Stimulated activated CD4-positive, alpha-beta T cell treated with anti-CD3 and anti-CD28 coated beads, TNF-alpha, amount 100 ng/mL, for 1 hour (primary cell): ENCODE measurements at regions not wholly inside any gene's neighbourhood (a gene's known extent, or its start where the extent isn't known, plus 50 kb on each side); places are given as distances from the start of the nearest gene placed in this dataset.
"Not testable (repeated sequence)": the region's sequence is repeated elsewhere in the genome, so short reads cannot be mapped to it uniquely, and the experiment has no call there.

Experiments
- DNase-seq, 3 donors: peaks; one replicate each; pipeline ENCODE4 v3.0.0-alpha.2; 2020; ENCODE audit warnings: low read depth in 3 of 3, low spot score in 1 of 3

DNA sequence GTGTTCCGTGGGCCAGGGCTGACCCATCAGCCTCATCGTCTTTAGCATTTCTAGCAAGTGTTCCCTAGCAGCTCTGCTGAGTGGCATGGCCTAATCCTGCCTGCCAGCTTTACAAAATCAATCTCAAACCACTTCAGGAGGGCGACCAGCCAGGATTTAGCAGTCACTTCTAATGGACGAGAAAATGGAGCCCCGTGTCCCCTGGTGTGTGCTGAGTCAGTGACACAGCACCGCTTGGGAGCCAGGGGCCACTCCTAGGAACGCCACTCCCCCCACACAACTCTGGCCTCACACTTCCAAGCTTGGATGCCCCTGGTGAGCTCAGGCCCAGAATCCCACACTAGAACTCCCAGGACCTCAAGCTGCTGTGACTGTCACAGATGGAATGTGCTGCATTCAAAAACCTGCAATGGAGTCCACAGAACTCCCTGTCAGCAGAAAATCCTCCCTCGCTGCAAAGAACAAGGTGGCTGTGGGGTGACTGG is 311.2 kb upstream of the GATB start:
- DNase-seq: no peak

DNA sequence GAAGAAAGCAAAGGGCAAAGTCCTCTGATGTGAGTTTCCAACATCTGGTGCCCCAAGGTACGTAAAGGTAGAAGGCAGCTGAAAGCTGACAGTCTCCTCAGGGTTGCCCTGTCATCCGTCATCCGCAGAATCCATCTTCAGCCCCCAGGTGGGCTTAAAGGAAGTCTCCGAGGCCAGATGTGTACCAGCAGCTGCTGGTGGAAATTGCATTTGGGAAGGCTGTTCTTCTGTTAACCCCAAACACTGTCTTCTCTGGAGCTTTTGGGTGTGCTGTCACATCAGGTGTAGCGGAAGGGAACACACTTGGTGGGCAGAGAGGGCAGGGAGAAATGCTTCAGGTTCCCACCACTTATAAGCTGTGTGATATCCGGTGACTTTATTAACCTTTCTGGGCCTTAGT is 310.0 kb upstream of the GATB start:
- no peak for DNase-seq

DNA sequence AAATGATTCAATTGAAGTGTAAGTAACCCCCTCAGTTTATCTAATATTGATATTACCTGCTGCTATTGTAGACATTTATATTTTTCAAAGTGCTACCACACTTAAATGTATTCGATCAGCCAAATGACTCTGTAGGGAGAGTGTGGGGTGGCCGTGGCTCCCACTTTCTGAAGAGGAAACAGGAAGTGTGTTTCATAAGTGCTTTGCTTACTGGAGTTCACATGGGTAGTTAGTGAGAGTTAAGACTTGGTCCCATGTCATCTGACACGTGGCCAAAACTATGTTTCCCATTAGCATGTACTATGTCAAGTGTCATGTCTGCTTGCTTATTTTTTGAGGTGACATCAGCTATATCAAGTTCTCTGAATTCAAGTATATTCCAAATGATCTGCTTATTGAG is 308.1 kb upstream of the GATB start:
- DNase-seq: no peak

DNA sequence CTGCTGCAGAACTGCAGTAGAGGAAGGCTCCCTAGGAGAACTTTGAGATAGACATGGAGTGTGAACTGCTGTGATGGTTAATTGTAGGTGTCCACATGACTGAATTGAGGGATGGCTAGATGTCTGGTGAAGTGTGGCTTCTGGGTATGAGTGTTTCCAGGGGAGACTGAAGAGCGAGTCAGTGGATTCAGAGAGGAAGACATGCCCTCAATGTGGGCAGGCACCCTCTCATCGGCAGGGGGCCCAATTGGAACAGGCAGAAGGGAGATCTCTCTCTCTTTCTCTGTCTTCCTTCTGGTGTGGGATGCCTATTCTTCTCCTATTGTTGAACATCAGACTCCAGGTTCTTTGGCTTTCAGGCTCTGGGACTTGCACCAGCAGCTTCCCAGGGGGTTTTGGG is 304.7 kb upstream of the GATB start:
- no peak for DNase-seq

DNA sequence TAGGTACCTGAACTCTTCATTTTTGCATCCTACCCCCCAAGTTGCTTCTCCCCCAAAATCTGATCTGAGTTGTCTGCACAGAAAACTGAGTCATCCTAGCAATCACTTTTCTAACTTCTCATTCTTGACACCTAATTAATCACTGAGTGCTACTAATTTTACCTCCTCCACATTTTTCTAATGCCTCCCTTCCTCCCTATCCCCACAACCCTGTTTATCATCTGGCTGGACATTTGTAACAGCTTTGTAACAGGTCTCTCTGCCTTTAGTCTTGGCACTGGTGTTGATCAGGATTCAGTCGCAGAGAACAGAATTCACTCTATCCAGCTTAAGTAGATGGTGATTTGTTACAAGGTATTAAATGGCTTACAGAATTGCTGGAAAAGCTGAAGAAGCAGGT is 303.9 kb upstream of the GATB start:
- DNase-seq: no peak

DNA sequence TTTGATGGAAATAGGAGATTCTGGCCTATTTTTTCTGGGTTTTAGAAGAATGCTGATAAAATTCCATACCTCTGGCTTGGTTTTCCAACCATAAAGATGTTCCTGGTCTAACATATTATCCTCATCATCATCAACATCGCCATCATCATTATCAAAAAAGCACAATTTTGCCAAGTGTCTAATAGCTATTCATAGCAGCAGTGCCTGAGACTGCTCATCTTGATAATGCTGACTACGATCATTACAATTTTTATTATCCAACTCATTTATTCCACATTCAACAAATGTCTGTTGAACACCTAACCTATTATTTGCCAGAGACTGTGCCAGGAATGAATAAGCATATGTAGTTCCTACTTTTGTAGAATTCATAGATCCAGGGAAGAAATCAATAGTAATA is 303.5 kb upstream of the GATB start:
- DNase-seq: no peak

DNA sequence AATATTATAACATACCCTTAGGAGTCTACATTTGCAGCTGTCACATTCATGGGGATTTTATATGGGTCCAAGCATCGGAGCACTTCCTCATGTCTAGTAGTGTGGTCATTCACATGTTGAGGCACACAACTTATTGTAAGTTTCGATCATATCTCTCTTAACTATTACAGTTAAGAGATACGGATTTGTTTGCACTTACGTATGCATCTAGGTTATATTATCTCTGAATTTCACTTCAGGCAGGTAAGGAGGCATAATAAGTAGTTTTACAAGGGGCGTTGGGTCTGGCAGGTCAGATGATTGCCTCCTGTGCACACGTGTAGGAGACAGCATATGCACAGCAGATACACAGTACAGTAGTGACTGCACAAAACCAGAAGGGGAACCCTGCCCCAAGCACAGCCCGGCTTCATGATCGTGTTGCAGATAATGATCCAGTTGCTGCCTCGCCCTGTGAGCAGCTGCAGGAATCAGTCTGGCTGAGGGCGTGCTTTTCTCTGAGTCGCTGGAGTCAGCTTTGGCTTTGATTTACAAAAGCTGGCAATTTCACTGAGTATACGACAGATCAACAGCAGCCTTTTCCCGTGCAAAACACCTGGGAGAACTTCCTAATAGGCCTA is 302.9 kb upstream of the GATB start:
- DNase-seq: no peak

DNA sequence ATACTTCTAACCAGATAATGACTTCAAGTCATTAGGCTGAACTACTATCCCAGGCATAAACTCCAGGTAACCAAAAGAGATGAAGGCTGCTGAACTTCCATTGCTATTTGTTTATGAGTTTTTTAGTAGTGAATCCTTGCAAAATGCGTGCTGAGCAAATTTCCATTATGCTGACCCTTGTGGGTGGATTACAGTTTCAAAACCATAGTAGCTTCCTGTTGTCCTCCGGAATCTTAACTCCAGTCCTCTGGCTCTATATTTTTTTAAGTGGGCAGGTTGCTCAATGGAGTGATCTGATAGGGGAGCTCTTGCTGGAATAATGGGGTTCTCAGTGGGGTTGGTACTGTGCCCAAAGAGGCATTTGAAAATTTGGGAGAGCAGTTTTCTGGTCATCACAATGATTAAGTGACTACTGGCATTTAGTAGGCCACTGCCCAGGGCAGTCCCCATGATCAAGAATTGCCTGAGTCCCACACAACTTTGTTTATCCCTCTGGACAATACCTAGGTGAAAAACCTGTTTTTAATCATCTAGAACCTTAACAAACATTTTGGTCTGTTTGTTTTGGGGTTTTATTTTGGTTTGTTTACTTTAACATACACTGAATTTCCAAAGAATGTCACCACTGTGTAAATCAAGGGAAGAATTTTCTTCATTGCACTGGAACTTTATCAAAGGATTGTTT is 302.3 kb upstream of the GATB start:
- no peak for DNase-seq

DNA sequence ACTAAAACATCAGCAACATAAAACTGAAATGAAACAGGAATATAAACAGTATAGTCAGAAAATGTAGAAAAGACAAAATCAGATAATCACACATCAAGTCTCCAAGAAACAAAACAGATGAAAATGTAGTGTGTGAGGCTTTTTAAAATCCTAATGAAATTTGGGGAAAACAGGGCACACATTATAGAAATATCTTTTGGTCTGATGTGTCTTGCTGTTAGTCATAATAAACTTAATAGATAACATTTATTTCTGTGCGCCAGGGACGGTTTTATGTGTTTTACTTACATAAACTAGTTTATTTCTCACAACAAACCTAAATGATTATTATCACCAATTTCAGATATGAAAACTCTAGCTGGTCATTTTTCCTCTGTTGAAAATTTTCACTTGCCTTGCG is 293.9 kb upstream of the GATB start:
- DNase-seq: no peak

DNA sequence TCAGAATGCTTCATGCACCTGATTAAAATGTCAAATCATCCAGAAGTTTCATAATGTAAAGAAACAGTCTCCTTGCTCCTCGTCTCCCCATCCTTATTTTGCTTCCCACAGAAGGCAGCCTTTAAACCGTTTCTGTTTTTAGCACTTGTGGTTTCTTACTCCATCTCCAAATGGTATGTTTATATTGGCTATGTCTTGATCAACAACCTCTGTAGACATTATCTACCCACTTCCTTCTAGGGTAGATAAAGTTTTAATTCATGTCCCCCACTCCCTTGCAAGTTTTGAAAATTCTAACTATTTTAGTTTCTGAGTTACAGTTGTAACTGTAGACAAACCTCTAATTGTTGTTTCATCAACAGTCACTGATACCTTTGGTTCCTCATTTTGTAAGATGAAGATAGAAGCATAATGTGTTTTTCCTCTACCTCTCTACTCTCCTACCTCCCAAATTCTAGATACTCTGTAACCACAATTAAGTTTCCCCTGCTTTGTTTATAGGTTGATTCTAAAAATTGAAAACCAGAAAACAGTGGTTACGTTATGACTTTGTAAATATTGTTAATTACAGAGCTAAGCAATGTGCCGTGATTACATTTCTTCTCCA is 291.7 kb upstream of the GATB start:
- no peak for DNase-seq

DNA sequence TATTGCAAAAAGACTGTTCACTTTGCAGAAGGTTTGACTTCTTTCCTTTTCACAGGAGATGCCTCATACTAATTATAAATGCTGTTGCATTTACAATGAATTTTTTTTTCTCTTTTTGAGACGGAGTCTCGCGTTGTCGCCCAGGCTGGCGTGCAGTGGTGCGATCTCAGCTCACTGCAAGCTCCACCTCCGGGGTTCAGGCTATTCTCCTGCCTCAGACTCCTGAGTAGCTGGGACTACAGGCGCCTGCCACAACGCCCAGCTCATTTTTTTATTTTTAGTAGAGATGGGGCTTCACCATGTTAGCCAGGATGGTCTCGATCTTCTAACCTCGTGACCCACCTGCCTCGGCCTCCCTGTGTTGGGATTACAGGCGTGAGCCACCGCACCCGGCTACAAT is 290.5 kb upstream of the GATB start:
- not testable (repeated sequence) for DNase-seq

DNA sequence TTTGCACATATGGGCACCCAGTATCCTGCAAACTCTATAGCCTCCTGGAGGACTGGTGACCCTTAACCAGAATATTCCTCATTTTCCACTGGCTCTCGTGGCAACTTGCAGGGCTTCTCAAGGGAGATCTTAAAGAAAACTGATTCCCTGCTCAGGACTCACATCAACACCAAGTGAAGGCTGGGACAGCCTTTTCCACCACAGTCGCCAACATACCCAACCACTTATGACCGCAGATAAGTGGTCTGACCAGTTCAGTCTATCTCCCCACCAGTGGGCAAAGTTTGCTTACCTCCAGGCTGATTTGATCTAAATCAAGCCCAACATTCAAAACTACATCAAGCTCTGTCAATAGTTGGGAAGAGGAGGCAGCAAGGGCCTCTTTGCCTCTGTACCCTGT is 289.3 kb upstream of the GATB start:
- no peak for DNase-seq

DNA sequence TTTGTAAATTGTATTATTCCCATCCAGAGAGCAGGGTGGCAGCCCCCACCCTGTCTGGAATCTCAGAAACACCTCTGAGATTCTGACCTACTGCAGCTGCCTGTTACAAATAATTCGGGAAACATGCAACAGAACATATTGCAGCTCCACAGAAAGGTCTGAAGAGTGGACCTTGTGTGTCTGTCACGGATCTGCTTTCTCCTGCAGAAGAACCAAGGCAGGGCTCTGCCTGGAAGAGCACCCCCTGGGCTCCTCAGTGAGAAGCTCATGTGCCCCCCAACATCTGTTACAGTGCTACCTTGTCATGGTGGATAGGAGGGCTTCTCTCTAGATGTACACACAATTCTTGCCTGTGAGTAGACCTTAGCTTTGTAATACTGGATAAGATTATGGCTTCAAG is 286.6 kb upstream of the GATB start:
- no peak for DNase-seq

DNA sequence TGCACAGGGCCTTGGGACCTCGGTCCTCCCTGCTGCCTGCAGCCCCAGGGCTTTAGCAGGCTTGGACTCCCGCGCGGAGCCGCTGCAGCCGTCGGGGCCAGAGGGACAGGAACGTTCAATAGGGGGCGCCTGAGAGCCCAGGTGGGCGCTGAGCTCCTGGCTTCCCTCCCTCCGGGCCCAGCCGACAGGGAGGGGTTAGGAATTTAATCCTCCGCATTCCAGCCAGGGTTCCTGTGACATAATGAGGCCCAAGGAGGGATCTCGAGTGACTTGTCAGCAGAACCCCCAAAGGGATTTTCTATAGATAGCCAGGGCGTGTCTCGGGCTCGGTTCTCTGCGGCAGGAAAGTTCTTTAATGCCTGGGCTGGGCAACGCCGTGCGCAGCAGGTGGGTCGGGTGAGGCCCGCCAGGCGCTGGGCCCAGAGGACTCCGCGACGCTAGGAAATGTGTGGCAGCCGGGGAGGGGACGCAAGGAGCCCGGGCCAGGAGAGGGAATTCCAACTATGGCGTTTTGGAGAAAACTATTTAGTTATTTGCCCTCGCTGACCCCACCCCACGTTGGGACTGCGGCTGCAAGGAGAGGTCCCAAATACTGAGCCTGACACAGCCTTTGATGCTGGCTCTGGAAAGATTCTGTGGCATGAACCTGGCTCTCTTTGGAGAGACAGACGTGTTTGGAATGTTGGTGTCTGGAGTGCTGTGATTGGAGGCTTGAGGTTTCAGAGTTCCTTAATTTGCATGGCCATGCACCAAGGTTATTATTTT is 285.2 kb upstream of the GATB start:
- DNase-seq: no peak

DNA sequence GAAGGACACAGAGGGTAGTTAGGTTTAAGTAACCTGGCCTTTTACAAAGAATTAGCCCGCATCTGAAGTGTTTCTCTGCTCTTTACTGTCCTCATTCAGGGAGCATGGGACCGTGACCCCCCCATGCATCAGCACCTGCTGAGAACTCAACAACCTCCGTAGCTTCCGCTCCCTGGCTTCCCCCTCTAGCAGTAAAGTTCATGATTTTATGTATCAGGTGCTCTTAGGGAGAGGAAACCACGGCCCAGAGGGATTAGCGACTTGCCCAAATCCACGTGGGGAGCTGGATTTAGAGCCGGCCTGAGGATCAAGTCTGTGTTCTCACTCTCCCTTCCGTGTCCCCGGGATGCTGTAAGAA is 284.6 kb upstream of the GATB start:
- DNase-seq: no peak

DNA sequence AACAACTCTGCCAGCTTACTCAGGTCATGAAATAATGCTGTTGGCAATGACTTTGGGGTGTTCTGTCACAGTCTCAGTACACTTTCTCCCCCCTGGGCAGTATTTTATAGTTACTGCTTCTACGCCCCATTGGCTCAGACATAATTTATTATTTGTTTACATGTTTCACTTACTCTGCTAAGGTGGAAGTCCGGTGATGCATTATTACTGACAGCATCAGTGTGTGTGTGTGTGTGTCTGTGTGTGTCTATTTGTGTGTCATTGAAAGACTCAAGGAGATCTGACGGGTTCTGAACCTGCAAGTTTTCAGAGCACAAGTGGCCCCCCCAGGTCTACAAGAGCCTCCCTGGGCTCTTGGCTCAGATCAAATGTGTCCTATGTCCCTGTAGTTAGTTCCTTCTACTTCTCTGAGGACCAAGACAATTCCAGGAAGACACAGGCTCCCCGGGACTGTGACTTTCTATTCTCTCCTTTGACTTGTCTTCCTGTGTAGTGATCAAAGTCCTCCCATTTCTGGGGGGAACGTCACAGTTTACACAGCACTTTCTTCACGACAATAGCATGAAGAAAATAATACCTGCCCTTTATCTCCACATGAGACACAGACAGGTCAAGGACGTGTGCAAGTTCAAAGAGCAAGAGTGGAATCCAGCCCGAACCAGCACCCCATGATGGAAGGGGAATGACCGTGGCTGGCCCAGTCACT is 283.7 kb upstream of the GATB start:
- DNase-seq: no peak

DNA sequence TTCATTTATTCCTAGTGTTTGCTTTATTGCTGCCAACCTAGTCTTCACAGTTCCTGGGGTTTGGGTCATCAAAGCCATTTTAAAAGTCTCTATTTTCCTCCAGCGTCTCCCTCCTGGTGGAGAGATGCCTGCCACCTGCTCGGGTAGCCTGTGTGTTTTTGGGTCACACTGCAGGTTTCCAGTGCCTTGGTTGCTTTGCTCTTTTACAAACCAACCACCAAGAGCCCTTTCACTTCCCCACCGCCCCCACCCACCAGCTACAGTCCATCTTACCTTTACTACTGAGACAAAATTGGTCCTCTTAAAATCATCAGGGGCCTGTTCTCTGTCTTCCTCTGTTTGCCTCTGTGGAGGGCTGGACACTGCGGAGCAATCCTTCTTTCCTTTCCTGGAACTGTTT is 280.5 kb upstream of the GATB start:
- DNase-seq: no peak

DNA sequence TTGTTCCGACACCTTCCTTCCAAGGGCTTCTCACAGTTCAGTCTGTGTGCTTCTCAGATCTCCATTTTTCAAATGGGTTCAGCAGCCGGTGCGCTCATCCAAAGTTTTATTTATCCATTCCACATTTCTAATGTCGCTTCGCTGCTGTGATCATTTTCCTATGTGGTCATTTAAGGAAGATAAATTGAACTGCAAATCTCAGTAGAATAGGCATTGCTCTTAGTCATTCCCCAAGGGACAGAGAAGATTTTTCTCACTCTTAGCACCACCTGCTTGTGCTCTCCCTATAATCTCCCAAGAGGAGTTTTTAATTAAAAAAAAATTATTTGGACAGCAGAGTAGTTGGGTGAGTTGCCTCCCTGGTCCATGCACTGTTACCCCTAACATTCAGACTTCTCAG is 278.9 kb upstream of the GATB start:
- DNase-seq: no peak

DNA sequence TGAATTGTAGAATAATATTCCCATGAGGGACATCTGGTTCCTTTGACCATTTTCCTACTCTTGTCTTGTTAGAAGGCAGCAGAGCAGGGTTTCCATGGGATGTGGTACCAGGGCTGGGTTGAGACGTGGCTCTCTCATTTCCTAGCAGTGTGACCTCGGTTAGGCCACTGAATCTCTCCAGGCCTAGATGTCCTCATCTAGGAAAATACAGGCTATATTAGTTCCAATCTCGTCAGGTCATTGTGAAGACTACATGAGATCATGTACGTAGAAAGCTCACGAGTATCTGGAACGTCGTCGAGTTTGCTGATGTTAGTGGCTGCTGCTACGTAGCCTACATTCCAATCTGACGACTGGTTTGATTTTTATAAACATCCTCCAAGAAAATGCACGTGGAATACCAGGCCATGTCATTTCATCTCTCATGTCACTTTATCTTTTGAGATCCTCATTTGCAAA is 278.2 kb upstream of the GATB start:
- no peak for DNase-seq

DNA sequence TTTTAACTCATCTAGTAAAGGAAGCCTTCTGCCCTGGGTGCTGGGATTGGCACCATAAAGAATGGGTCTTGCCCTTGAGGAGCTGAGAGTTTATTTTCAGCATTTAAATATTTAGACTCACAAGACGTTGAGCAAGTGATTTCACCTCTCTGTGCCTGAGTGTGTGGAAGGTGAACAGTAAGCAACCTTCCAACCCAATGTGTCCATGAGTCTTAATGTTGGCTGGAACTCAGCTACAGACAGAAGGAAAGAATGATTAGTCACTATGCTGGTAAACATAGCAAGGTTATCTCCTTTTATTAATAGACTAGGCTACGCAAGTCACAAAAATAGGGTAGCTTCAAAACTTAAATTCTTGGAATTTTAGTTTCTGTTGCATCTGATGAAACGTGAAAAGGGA is 277.4 kb upstream of the GATB start:
- no peak for DNase-seq

DNA sequence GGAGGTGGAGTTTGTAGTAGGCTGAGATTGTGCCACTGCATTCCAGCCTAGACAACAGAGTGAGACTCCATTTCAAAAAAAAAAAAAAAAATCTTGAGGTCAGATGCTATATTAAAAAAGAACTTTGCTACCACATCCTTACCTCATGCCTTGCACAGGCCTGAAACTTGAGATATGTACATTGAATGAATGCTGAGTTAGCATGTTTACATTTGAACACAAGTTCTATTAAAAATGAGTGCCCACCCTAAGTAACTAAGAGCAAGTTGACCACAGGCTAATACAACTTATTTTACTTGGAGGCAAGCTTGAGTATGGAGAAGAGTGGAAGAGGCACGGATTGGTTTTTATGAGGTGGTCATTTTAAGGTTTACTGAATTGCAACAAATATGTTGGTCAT is 276.6 kb upstream of the GATB start:
- no peak for DNase-seq
